GM23338 (cell line): ENCODE measurements at regions not wholly inside any gene's neighbourhood (a gene's known extent, or its start where the extent isn't known, plus 50 kb on each side); places are given as distances from the start of the nearest gene placed in this dataset.

Experiments used
- ATAC-seq: fragments of 200-7000 bp; cut with Tn5 transposase; 3 replicates; pipeline ENCODE4 v1.9.1; 2020
- DNase-seq: peaks from one replicate; pipeline ENCODE4 v3.0.0-alpha.2; 2015; ENCODE audit warnings: low spot score
- H2AFZ ChIP-seq: fragments of 200-600 bp; sonication (generic); 2 replicates; pipeline ENCODE4 v1.8.0; 2016; ENCODE audit warnings: antibody characterized with exemption, mild to moderate bottlenecking, moderate library complexity
- H3F3A ChIP-seq: fragments of 200-600 bp; sonication (generic); replicated peaks from 2 replicates; pipeline ENCODE4 v1.8.0; 2017; ENCODE audit warnings: antibody characterized with exemption, mixed run types, low read depth
- H3K27ac ChIP-seq: fragments of 200-600 bp; sonication (generic); 2 replicates; pipeline ENCODE4 v1.6.1; 2016; ENCODE audit warnings: low read depth
- H3K27me3 ChIP-seq: fragments of 200-600 bp; sonication (generic); 2 replicates; pipeline ENCODE4 v1.8.0; 2016; ENCODE audit warnings: mild to moderate bottlenecking, mixed run types, moderate library complexity; ENCODE audit not compliant: insufficient read depth
- H3K36me3 ChIP-seq: fragments of 200-600 bp; sonication (generic); 2 replicates; pipeline ENCODE4 v1.8.0; 2016; ENCODE audit warnings: mild to moderate bottlenecking; ENCODE audit not compliant: insufficient read depth
- H3K4me1 ChIP-seq: fragments of 200-600 bp; sonication (generic); 2 replicates; pipeline ENCODE4 v1.8.0; 2016; ENCODE audit warnings: mild to moderate bottlenecking, moderate library complexity; ENCODE audit not compliant: insufficient read depth
- H3K4me2 ChIP-seq: fragments of 200-600 bp; sonication (generic); 2 replicates; pipeline ENCODE4 v1.7.1; 2017; ENCODE audit warnings: mixed run types
- H3K4me3 ChIP-seq: fragments of 200-600 bp; sonication (generic); 2 replicates; pipeline ENCODE4 v1.6.1; 2016; ENCODE audit warnings: mixed run types
- H3K79me2 ChIP-seq: fragments of 200-600 bp; sonication (generic); replicated peaks from 2 replicates; pipeline ENCODE4 v1.8.0; 2017; ENCODE audit warnings: mild to moderate bottlenecking; ENCODE audit not compliant: insufficient read depth
- H3K9me2 ChIP-seq: fragments of 200-600 bp; sonication (generic); 2 replicates; pipeline ENCODE4 v1.8.0; 2017; ENCODE audit not compliant: insufficient read depth
- H4K20me1 ChIP-seq: fragments of 200-600 bp; sonication (generic); replicated peaks from 2 replicates; pipeline ENCODE4 v1.8.0; 2017; ENCODE audit warnings: mild to moderate bottlenecking; ENCODE audit not compliant: insufficient read depth
- H3K27ac Mint-ChIP-seq: 2 replicates; pipeline ENCODE4 v1.8.0; 2020; ENCODE audit warnings: inconsistent platforms, mild to moderate bottlenecking, moderate library complexity, mixed read lengths
- H3K27me3 Mint-ChIP-seq: 3 replicates; pipeline ENCODE4 v1.8.0; 2022; ENCODE audit warnings: low read depth, mild to moderate bottlenecking, moderate library complexity, mixed read lengths, inconsistent platforms; ENCODE audit not compliant: insufficient read depth, poor library complexity
- H3K36me3 Mint-ChIP-seq: 3 replicates; pipeline ENCODE4 v1.8.0; 2021; ENCODE audit warnings: low read depth, mild to moderate bottlenecking, inconsistent platforms, moderate library complexity, mixed read lengths
- H3K4me1 Mint-ChIP-seq: 3 replicates; pipeline ENCODE4 v1.8.0; 2020; ENCODE audit warnings: mild to moderate bottlenecking, inconsistent platforms, mixed read lengths
- H3K4me3 Mint-ChIP-seq: 3 replicates; pipeline ENCODE4 v1.8.0; 2021; ENCODE audit warnings: moderate library complexity, mild to moderate bottlenecking, inconsistent platforms, mixed read lengths
- H3K9me3 Mint-ChIP-seq: 3 replicates; pipeline ENCODE4 v1.8.0; 2020; ENCODE audit warnings: moderate library complexity, mild to moderate bottlenecking, inconsistent platforms, mixed read lengths
- EZH2 ChIP-seq: fragments of 200-600 bp; sonication (generic); IDR thresholded peaks from one replicate; pipeline ENCODE4 v1.8.0; 2017; ENCODE audit warnings: antibody characterized with exemption, mild to moderate bottlenecking, low read depth; ENCODE audit not compliant: unreplicated experiment
- EZH2phosphoT487 ChIP-seq: fragments of 200-600 bp; sonication (generic); IDR thresholded peaks from one replicate; pipeline ENCODE4 v1.8.1; 2018; ENCODE audit warnings: antibody characterized with exemption; ENCODE audit not compliant: unreplicated experiment
- JUNB ChIP-seq: IDR thresholded peaks from one replicate; pipeline ENCODE4 v1.6.1; 2016; ENCODE audit warnings: antibody characterized with exemption; ENCODE audit not compliant: unreplicated experiment
- NANOG ChIP-seq: IDR thresholded peaks from 2 replicates; pipeline ENCODE4 v1.6.1; 2016; ENCODE audit warnings: antibody characterized with exemption, borderline replicate concordance
- POLR2AphosphoS5 ChIP-seq: IDR thresholded peaks from 2 replicates; pipeline ENCODE4 v1.6.1; 2016; ENCODE audit warnings: antibody characterized with exemption, low read depth
- ZNF114 ChIP-seq: fragments of 250-450 bp; sonication (Bioruptor Pico); IDR thresholded peaks from 2 replicates; pipeline ENCODE4 v1.5.0; 2020; ENCODE audit warnings: mild to moderate bottlenecking, moderate library complexity
- ZNF331 ChIP-seq: fragments of 250-450 bp; sonication (Bioruptor Pico); IDR thresholded peaks from 2 replicates; pipeline ENCODE4 v1.5.0; 2020; ENCODE audit warnings: low read depth, mild to moderate bottlenecking, moderate library complexity
- TF ChIP-seq, protein P1 (sequence below): IDR thresholded peaks from 2 replicates; pipeline ENCODE4 v1.6.1; 2016; ENCODE audit warnings: antibody characterized with exemption
- TF ChIP-seq, protein P2 (sequence below), 2 experiments: fragments of 200-600 bp in 1 of 2; sonication (generic) in 1 of 2; conservative IDR thresholded peaks; 2 replicates each; pipeline versions ENCODE4 v1.5.1 to v1.6.1; 2016 to 2017; ENCODE audit warnings: antibody characterized with exemption in 2 of 2, low read depth in 2 of 2, mild to moderate bottlenecking in 2 of 2, moderate library complexity in 1 of 2
- TF ChIP-seq, protein P3 (sequence below): fragments of 250-450 bp; sonication (Bioruptor Pico); IDR thresholded peaks from 2 replicates; pipeline ENCODE4 v1.5.0; 2020; ENCODE audit warnings: mild to moderate bottlenecking, moderate library complexity
- TF ChIP-seq, protein P4 (sequence below): IDR thresholded peaks from one replicate; pipeline ENCODE4 v1.6.1; 2018; ENCODE audit warnings: antibody characterized with exemption; ENCODE audit not compliant: unreplicated experiment

DNA sequence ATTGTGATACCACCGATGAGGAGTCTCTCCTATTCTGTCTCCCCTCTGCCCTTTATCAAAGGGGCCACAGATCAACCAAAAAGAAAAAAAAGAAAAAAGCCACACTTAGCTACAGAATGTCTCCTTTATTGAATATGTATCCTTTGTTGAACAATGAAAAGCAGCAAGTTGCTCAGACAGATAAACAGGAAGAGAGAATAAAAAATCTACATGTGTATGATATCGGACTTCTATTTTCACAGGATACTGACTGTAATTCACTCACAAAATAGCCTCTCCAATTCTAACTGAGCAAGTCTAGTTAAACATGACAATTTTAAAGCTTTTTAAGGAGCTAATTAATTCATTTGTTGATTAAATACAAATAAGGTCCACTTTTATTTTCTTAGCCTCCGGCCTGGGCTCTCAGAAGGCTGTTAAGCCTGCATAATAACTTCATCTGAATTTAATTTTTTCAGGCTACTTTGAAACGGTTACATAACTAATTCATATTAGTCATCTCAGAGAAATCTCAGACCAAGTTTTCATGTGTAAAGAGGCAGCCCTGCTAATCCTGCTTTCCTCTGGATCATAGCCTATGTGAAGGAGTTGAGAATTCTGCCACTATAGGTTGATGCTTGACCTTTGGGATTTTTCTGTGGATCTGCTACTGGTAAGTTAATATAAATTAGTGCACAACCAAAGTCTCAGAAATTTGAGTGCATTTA lies 304.1 kb upstream of the NR5A2 start:
- no peak overlapping the region for H3K4me3 Mint-ChIP-seq
- no peaks in the 10 kb centered on the region for H3K9me3 Mint-ChIP-seq
- Histone ChIP-seq H3K4me3 (no peak overlapping the region), H3K79me2 (no peaks in the 10 kb centered on the region), H3K4me2 (no peak overlapping the region), H4K20me1 (no peaks in the 10 kb centered on the region), H3F3A (no peaks in the 10 kb centered on the region), H3K36me3 (no peaks in the 10 kb centered on the region), H3K4me1 (no peaks in the 10 kb centered on the region), H3K9me2 (no peaks in the 10 kb centered on the region), H3K27ac (no peak overlapping the region), H2AFZ (no peak overlapping the region), H3K27me3 (no peaks in the 10 kb centered on the region)
- no peak overlapping the region for H3K27ac Mint-ChIP-seq
- H3K27me3 Mint-ChIP-seq = no peaks in the 10 kb centered on the region
- DNase-seq = no peak
- no peaks in the 10 kb centered on the region for H3K36me3 Mint-ChIP-seq
- peaks cover 11% of the 10 kb centered on the region for H3K4me1 Mint-ChIP-seq
- TF ChIP-seq EZH2phosphoT487 = no peak
- TF ChIP-seq ZNF114 (CRISPR knock-in tag) = no peak
- no peak for TF ChIP-seq ZNF331
- no peak for TF ChIP-seq JUNB
- TF ChIP-seq, protein P1, sequence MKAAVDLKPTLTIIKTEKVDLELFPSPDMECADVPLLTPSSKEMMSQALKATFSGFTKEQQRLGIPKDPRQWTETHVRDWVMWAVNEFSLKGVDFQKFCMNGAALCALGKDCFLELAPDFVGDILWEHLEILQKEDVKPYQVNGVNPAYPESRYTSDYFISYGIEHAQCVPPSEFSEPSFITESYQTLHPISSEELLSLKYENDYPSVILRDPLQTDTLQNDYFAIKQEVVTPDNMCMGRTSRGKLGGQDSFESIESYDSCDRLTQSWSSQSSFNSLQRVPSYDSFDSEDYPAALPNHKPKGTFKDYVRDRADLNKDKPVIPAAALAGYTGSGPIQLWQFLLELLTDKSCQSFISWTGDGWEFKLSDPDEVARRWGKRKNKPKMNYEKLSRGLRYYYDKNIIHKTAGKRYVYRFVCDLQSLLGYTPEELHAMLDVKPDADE = no peak
- TF ChIP-seq NANOG = no peak
- TF ChIP-seq EZH2 = no peak
- TF ChIP-seq, protein P2, sequence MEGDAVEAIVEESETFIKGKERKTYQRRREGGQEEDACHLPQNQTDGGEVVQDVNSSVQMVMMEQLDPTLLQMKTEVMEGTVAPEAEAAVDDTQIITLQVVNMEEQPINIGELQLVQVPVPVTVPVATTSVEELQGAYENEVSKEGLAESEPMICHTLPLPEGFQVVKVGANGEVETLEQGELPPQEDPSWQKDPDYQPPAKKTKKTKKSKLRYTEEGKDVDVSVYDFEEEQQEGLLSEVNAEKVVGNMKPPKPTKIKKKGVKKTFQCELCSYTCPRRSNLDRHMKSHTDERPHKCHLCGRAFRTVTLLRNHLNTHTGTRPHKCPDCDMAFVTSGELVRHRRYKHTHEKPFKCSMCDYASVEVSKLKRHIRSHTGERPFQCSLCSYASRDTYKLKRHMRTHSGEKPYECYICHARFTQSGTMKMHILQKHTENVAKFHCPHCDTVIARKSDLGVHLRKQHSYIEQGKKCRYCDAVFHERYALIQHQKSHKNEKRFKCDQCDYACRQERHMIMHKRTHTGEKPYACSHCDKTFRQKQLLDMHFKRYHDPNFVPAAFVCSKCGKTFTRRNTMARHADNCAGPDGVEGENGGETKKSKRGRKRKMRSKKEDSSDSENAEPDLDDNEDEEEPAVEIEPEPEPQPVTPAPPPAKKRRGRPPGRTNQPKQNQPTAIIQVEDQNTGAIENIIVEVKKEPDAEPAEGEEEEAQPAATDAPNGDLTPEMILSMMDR (conservative IDR thresholded peaks at IDR 0.05; ENCODE audit: low read depth in 2 of 2) = no peak
- TF ChIP-seq, protein P3, sequence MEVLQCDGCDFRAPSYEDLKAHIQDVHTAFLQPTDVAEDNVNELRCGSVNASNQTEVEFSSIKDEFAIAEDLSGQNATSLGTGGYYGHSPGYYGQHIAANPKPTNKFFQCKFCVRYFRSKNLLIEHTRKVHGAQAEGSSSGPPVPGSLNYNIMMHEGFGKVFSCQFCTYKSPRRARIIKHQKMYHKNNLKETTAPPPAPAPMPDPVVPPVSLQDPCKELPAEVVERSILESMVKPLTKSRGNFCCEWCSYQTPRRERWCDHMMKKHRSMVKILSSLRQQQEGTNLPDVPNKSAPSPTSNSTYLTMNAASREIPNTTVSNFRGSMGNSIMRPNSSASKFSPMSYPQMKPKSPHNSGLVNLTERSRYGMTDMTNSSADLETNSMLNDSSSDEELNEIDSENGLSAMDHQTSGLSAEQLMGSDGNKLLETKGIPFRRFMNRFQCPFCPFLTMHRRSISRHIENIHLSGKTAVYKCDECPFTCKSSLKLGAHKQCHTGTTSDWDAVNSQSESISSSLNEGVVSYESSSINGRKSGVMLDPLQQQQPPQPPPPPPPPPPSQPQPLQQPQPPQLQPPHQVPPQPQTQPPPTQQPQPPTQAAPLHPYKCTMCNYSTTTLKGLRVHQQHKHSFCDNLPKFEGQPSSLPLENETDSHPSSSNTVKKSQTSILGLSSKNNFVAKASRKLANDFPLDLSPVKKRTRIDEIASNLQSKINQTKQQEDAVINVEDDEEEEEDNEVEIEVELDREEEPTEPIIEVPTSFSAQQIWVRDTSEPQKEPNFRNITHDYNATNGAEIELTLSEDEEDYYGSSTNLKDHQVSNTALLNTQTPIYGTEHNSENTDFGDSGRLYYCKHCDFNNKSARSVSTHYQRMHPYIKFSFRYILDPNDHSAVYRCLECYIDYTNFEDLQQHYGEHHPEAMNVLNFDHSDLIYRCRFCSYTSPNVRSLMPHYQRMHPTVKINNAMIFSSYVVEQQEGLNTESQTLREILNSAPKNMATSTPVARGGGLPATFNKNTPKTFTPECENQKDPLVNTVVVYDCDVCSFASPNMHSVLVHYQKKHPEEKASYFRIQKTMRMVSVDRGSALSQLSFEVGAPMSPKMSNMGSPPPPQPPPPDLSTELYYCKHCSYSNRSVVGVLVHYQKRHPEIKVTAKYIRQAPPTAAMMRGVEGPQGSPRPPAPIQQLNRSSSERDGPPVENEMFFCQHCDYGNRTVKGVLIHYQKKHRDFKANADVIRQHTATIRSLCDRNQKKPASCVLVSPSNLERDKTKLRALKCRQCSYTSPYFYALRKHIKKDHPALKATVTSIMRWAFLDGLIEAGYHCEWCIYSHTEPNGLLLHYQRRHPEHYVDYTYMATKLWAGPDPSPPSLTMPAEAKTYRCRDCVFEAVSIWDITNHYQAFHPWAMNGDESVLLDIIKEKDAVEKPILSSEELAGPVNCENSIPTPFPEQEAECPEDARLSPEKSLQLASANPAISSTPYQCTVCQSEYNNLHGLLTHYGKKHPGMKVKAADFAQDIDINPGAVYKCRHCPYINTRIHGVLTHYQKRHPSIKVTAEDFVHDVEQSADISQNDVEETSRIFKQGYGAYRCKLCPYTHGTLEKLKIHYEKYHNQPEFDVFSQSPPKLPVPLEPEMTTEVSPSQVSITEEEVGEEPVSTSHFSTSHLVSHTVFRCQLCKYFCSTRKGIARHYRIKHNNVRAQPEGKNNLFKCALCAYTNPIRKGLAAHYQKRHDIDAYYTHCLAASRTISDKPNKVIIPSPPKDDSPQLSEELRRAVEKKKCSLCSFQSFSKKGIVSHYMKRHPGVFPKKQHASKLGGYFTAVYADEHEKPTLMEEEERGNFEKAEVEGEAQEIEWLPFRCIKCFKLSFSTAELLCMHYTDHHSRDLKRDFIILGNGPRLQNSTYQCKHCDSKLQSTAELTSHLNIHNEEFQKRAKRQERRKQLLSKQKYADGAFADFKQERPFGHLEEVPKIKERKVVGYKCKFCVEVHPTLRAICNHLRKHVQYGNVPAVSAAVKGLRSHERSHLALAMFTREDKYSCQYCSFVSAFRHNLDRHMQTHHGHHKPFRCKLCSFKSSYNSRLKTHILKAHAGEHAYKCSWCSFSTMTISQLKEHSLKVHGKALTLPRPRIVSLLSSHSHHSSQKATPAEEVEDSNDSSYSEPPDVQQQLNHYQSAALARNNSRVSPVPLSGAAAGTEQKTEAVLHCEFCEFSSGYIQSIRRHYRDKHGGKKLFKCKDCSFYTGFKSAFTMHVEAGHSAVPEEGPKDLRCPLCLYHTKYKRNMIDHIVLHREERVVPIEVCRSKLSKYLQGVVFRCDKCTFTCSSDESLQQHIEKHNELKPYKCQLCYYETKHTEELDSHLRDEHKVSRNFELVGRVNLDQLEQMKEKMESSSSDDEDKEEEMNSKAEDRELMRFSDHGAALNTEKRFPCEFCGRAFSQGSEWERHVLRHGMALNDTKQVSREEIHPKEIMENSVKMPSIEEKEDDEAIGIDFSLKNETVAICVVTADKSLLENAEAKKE (CRISPR knock-in tag) = no peak
- no peak for TF ChIP-seq POLR2AphosphoS5
- TF ChIP-seq, protein P4, sequence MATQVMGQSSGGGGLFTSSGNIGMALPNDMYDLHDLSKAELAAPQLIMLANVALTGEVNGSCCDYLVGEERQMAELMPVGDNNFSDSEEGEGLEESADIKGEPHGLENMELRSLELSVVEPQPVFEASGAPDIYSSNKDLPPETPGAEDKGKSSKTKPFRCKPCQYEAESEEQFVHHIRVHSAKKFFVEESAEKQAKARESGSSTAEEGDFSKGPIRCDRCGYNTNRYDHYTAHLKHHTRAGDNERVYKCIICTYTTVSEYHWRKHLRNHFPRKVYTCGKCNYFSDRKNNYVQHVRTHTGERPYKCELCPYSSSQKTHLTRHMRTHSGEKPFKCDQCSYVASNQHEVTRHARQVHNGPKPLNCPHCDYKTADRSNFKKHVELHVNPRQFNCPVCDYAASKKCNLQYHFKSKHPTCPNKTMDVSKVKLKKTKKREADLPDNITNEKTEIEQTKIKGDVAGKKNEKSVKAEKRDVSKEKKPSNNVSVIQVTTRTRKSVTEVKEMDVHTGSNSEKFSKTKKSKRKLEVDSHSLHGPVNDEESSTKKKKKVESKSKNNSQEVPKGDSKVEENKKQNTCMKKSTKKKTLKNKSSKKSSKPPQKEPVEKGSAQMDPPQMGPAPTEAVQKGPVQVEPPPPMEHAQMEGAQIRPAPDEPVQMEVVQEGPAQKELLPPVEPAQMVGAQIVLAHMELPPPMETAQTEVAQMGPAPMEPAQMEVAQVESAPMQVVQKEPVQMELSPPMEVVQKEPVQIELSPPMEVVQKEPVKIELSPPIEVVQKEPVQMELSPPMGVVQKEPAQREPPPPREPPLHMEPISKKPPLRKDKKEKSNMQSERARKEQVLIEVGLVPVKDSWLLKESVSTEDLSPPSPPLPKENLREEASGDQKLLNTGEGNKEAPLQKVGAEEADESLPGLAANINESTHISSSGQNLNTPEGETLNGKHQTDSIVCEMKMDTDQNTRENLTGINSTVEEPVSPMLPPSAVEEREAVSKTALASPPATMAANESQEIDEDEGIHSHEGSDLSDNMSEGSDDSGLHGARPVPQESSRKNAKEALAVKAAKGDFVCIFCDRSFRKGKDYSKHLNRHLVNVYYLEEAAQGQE = no peak
- no peak for ATAC-seq
